ENCODE measurements at regions not wholly inside any gene's neighbourhood (a gene's known extent, or its start where the extent isn't known, plus 50 kb on each side); places are given as distances from the start of the nearest gene placed in this dataset.

- Histone ChIP-seq H3K36me3 (replicated peaks in 1 of 2; ENCODE audit: control insufficient read depth in 1 of 2, insufficient read depth in 2 of 2, low read length in 1 of 2) (no peaks in the 10 kb centered on the region), H3K4me3 (ENCODE audit: low read depth in 2 of 2, low read length in 1 of 2) (no peak overlapping the region), H3K9ac (no peak overlapping the region), H4K20me1 (ENCODE audit: insufficient read depth) (no peaks in the 10 kb centered on the region), H3K9me2 (no peaks in the 10 kb centered on the region), H2AFZ (ENCODE audit: low read depth) (no peak overlapping the region), H3K79me2 (ENCODE audit: insufficient read depth) (no peaks in the 10 kb centered on the region), H3F3A (replicated peaks; ENCODE audit: insufficient read depth) (no peaks in the 10 kb centered on the region), H3K27ac (ENCODE audit: low read depth in 2 of 2, low read length in 1 of 2) (no peak overlapping the region), H3K27me3 (ENCODE audit: insufficient read depth) (no peaks in the 10 kb centered on the region), H3K4me2 (no peak overlapping the region), H3K9me3 (no peaks in the 10 kb centered on the region), H3K4me1 (ENCODE audit: control insufficient read depth in 1 of 2, insufficient read depth in 2 of 2, low read depth in 1 of 2, low read length in 1 of 2) (peaks cover 0 to 11% of the 10 kb centered on the region in 2 experiments; a peak in 2 of 4 replicates)
- 69% methylated on average over 4 of the region's 4 CpGs for WGBS (ENCODE audit: low lambda C conversion rate)
- CTCF ChIA-PET: interaction anchor here (1.4 kb wide), 1 partner anchor 10 kb away, joined by 4 read pairs; no protein-coding TSS in a partner anchor
- POLR2A ChIA-PET: no interaction called here
- no peak for DNase-seq
- TF ChIP-seq RAD21 (IDR thresholded peaks at IDR 0.05; ENCODE audit: low read length) (no peak), FOXM1 (IDR thresholded peaks at IDR 0.05; ENCODE audit: low read depth) (no peak), EZH2phosphoT487 (IDR thresholded peaks at IDR 0.05; ENCODE audit: borderline replicate concordance, low read depth) (no peak), NRF1 (IDR thresholded peaks at IDR 0.05; ENCODE audit: low read depth, low read length) (no peak), SIN3A (IDR thresholded peaks at IDR 0.05; ENCODE audit: borderline replicate concordance, low read depth, low read length) (no peak), MEF2A (IDR thresholded peaks at IDR 0.05; ENCODE audit: borderline replicate concordance, low read depth) (no peak), PBX3 (IDR thresholded peaks at IDR 0.05) (no peak), EP300 (IDR thresholded peaks at IDR 0.05; ENCODE audit: borderline replicate concordance in 1 of 2, low read depth in 1 of 2, low read length in 1 of 2) (no peak), GABPA (IDR thresholded peaks at IDR 0.05; ENCODE audit: low read depth) (no peak), CHD2 (IDR thresholded peaks at IDR 0.05; ENCODE audit: low read length, partially characterized antibody) (no peak), TCF12 (IDR thresholded peaks at IDR 0.05) (no peak), YY1 (IDR thresholded peaks at IDR 0.05; ENCODE audit: low read depth) (no peak), FOSL2 (IDR thresholded peaks at IDR 0.05; ENCODE audit: borderline replicate concordance, low read depth) (no peak), FOXJ3 (CRISPR knock-in tag; IDR thresholded peaks at IDR 0.05) (no peak), JUND (IDR thresholded peaks at IDR 0.05) (no peak), MAX (IDR thresholded peaks at IDR 0.05; ENCODE audit: low read depth) (no peak), ELF1 (IDR thresholded peaks at IDR 0.05) (no peak), RXRA (IDR thresholded peaks at IDR 0.05; ENCODE audit: borderline replicate concordance, low read depth) (no peak), ZBTB33 (IDR thresholded peaks at IDR 0.05; ENCODE audit: borderline replicate concordance, low read depth) (no peak)
- TF ChIP-seq, protein P1, sequence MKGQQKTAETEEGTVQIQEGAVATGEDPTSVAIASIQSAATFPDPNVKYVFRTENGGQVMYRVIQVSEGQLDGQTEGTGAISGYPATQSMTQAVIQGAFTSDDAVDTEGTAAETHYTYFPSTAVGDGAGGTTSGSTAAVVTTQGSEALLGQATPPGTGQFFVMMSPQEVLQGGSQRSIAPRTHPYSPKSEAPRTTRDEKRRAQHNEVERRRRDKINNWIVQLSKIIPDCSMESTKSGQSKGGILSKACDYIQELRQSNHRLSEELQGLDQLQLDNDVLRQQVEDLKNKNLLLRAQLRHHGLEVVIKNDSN (IDR thresholded peaks at IDR 0.05; ENCODE audit: borderline replicate concordance, low read depth): no peak
These were observed 195.8 kb downstream of the CD47 start for GRCh38 chr3:107894998-107895397.

Measured in SK-N-SH (cell line).